Liver (tissue), 8 donors: ENCODE measurements at regions not wholly inside any gene's neighbourhood (a gene's known extent, or its start where the extent isn't known, plus 50 kb on each side); places are given as distances from the start of the nearest gene placed in this dataset.

Experiments used
- DNase-seq: peaks from one replicate; pipeline ENCODE4 v3.0.0-alpha.2; 2017; ENCODE audit warnings: low spot score
- H3K27ac ChIP-seq, 2 donors: one replicate each; pipeline ENCODE4 v1.7.0; 2013; ENCODE audit warnings: inconsistent platforms in 2 of 2, low read length in 2 of 2, control low read depth in 1 of 2, low read depth in 1 of 2, mild to moderate bottlenecking in 1 of 2
- H3K27me3 ChIP-seq, 4 donors: one replicate each; pipeline versions ENCODE4 v1.6.1 to v1.7.0; 2013; ENCODE audit warnings: low read length in 3 of 4, inconsistent platforms in 1 of 4, mild to moderate bottlenecking in 1 of 4, moderate library complexity in 1 of 4; ENCODE audit not compliant: control insufficient read depth in 4 of 4, insufficient read depth in 4 of 4
- H3K36me3 ChIP-seq, 4 donors: one replicate each; pipeline versions ENCODE4 v1.6.1 to v1.7.0; 2013; ENCODE audit warnings: low read length in 3 of 4, mild to moderate bottlenecking in 3 of 4, low read depth in 1 of 4, moderate library complexity in 1 of 4; ENCODE audit not compliant: control insufficient read depth in 4 of 4, insufficient read depth in 3 of 4
- H3K4me1 ChIP-seq, 4 donors: one replicate each; pipeline versions ENCODE4 v1.6.1 to v1.7.0; 2013; ENCODE audit warnings: low read length in 3 of 4, mild to moderate bottlenecking in 3 of 4, moderate library complexity in 1 of 4; ENCODE audit not compliant: control insufficient read depth in 4 of 4, insufficient read depth in 4 of 4
- H3K4me3 ChIP-seq, 3 donors: one replicate each; pipeline versions ENCODE4 v1.6.1 to v1.7.0; 2013; ENCODE audit warnings: low read length in 3 of 3, control low read depth in 1 of 3, low read depth in 1 of 3, mild to moderate bottlenecking in 1 of 3
- H3K9ac ChIP-seq, 2 donors: one replicate each; pipeline ENCODE4 v1.7.0; 2013; ENCODE audit warnings: low read length in 2 of 2, mild to moderate bottlenecking in 2 of 2, moderate library complexity in 2 of 2, control low read depth in 1 of 2, low read depth in 1 of 2
- H3K9me3 ChIP-seq, 4 donors: one replicate each; pipeline versions ENCODE4 v1.6.1 to v1.7.0; 2013; ENCODE audit warnings: low read length in 3 of 4; ENCODE audit not compliant: control insufficient read depth in 4 of 4
- FOXA2 ChIP-seq: IDR thresholded peaks from 2 replicates; pipeline ENCODE4 v1.6.1; 2016; ENCODE audit warnings: antibody characterized with exemption
- GABPA ChIP-seq, 2 donors: IDR thresholded peaks in 1 of 2; conservative IDR thresholded peaks in 1 of 2; 2 replicates each; pipeline ENCODE4 v1.6.1; 2016; ENCODE audit warnings: antibody characterized with exemption in 2 of 2, mild to moderate bottlenecking in 1 of 2, moderate library complexity in 1 of 2
- HNF4A ChIP-seq, 2 donors: conservative IDR thresholded peaks; 2 replicates each; pipeline ENCODE4 v1.6.1; 2016; ENCODE audit warnings: antibody characterized with exemption in 2 of 2, mild to moderate bottlenecking in 2 of 2
- HNF4G ChIP-seq: IDR thresholded peaks from 2 replicates; pipeline ENCODE4 v1.6.1; 2016; ENCODE audit warnings: antibody characterized with exemption
- JUND ChIP-seq, 2 donors: IDR thresholded peaks; 2 replicates each; pipeline ENCODE4 v1.6.1; 2016; ENCODE audit warnings: antibody characterized with exemption in 2 of 2
- MAX ChIP-seq: IDR thresholded peaks from 2 replicates; pipeline ENCODE4 v1.6.1; 2016; ENCODE audit warnings: antibody characterized with exemption
- NR2F2 ChIP-seq: IDR thresholded peaks from 2 replicates; pipeline ENCODE4 v1.6.1; 2016; ENCODE audit warnings: antibody characterized with exemption
- RAD21 ChIP-seq, 2 donors: IDR thresholded peaks; 2 replicates each; pipeline ENCODE4 v1.6.1; 2016; ENCODE audit warnings: antibody characterized with exemption in 2 of 2, mild to moderate bottlenecking in 2 of 2
- RXRA ChIP-seq, 2 donors: IDR thresholded peaks; 2 replicates each; pipeline ENCODE4 v1.6.1; 2017 to 2018; ENCODE audit warnings: antibody characterized with exemption in 2 of 2, mild to moderate bottlenecking in 1 of 2
- TAF1 ChIP-seq: conservative IDR thresholded peaks from 2 replicates; pipeline ENCODE4 v1.6.1; 2016; ENCODE audit warnings: antibody characterized with exemption, mild to moderate bottlenecking
- YY1 ChIP-seq: IDR thresholded peaks from 2 replicates; pipeline ENCODE4 v1.6.1; 2016; ENCODE audit warnings: antibody characterized with exemption, mild to moderate bottlenecking
- ZBTB33 ChIP-seq: IDR thresholded peaks from 2 replicates; pipeline ENCODE4 v1.6.1; 2016; ENCODE audit warnings: antibody characterized with exemption
- WGBS: extraction: QIAGEN DNeasy Blood & Tissue Kit; methylation state at CpG from one replicate; pipeline ENCODE4 v1.1.7; 2013; 5-methylcytosine and 5-hydroxymethylcytosine counted together
- TF ChIP-seq, protein P1 (sequence below): IDR thresholded peaks from 2 replicates; pipeline ENCODE4 v1.6.1; 2016; ENCODE audit warnings: antibody characterized with exemption, mild to moderate bottlenecking
- TF ChIP-seq, protein P2 (sequence below): IDR thresholded peaks from 2 replicates; pipeline ENCODE4 v1.6.1; 2016; ENCODE audit warnings: antibody characterized with exemption
- TF ChIP-seq, protein P3 (sequence below): fragments of 150-350 bp; IDR thresholded peaks from 2 replicates; pipeline ENCODE4 v1.5.1; 2017; ENCODE audit warnings: improper control_type of control experiment, low read depth, low read length; ENCODE audit not compliant: missing input control
- donor health status: healthy.
- donor health status: healthy.
- donor health status: healthy.
- donor health status: healthy.
- donor health status: healthy.

DNA sequence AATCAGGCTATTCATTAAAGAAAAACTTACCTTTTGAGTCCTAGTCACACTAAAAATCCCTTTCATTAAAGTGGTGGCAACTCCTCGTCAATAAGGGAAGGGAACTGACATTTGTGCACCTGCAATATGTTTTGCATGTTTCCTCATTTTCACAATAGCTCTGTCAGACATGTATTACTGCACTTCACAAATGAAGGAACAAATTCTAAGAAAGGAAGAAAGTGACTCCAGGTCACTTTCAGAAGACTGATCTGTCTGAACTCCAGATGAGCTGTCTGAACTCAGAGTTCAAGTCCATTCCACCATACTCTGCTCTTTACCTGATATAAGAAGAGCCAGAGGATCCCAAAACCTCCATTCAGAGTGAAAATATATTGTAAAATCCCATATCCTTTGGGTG is 50.3 kb upstream of the GSAP start:
- Histone ChIP-seq H3K27ac (no peak overlapping the region), H3K4me3 (no peak overlapping the region), H3K9ac (no peak overlapping the region), H3K9me3 (no peaks in the 10 kb centered on the region), H3K36me3 (no peaks in the 10 kb centered on the region), H3K27me3 (no peaks in the 10 kb centered on the region), H3K4me1 (no peaks in the 10 kb centered on the region)
- TF ChIP-seq, protein P1, sequence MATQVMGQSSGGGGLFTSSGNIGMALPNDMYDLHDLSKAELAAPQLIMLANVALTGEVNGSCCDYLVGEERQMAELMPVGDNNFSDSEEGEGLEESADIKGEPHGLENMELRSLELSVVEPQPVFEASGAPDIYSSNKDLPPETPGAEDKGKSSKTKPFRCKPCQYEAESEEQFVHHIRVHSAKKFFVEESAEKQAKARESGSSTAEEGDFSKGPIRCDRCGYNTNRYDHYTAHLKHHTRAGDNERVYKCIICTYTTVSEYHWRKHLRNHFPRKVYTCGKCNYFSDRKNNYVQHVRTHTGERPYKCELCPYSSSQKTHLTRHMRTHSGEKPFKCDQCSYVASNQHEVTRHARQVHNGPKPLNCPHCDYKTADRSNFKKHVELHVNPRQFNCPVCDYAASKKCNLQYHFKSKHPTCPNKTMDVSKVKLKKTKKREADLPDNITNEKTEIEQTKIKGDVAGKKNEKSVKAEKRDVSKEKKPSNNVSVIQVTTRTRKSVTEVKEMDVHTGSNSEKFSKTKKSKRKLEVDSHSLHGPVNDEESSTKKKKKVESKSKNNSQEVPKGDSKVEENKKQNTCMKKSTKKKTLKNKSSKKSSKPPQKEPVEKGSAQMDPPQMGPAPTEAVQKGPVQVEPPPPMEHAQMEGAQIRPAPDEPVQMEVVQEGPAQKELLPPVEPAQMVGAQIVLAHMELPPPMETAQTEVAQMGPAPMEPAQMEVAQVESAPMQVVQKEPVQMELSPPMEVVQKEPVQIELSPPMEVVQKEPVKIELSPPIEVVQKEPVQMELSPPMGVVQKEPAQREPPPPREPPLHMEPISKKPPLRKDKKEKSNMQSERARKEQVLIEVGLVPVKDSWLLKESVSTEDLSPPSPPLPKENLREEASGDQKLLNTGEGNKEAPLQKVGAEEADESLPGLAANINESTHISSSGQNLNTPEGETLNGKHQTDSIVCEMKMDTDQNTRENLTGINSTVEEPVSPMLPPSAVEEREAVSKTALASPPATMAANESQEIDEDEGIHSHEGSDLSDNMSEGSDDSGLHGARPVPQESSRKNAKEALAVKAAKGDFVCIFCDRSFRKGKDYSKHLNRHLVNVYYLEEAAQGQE = no peak
- TF ChIP-seq JUND (IDR thresholded peaks at IDR 0.05) (no peak), NR2F2 (no peak), FOXA2 (no peak), TAF1 (no peak), ZBTB33 (no peak), HNF4G (no peak), MAX (no peak), YY1 (no peak), GABPA (IDR thresholded peaks at IDR 0.05 in 1 of 2, conservative IDR thresholded peaks at IDR 0.05 in 1 of 2) (no peak), RAD21 (IDR thresholded peaks at IDR 0.05) (no peak), HNF4A (conservative IDR thresholded peaks at IDR 0.05) (no peak), RXRA (IDR thresholded peaks at IDR 0.05) (no peak)
- TF ChIP-seq, protein P2, sequence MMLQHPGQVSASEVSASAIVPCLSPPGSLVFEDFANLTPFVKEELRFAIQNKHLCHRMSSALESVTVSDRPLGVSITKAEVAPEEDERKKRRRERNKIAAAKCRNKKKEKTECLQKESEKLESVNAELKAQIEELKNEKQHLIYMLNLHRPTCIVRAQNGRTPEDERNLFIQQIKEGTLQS = no peak
- TF ChIP-seq, protein P3, sequence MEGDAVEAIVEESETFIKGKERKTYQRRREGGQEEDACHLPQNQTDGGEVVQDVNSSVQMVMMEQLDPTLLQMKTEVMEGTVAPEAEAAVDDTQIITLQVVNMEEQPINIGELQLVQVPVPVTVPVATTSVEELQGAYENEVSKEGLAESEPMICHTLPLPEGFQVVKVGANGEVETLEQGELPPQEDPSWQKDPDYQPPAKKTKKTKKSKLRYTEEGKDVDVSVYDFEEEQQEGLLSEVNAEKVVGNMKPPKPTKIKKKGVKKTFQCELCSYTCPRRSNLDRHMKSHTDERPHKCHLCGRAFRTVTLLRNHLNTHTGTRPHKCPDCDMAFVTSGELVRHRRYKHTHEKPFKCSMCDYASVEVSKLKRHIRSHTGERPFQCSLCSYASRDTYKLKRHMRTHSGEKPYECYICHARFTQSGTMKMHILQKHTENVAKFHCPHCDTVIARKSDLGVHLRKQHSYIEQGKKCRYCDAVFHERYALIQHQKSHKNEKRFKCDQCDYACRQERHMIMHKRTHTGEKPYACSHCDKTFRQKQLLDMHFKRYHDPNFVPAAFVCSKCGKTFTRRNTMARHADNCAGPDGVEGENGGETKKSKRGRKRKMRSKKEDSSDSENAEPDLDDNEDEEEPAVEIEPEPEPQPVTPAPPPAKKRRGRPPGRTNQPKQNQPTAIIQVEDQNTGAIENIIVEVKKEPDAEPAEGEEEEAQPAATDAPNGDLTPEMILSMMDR = no peak
- DNase-seq = no peak
- 90% methylated on average over 1 of the region's 1 CpG for WGBS
